IMR-90 (cell line): ENCODE measurements at regions not wholly inside any gene's neighbourhood (a gene's known extent, or its start where the extent isn't known, plus 50 kb on each side); places are given as distances from the start of the nearest gene placed in this dataset.
A peak's percentile ranks its signal among the peaks of the same experiment; 100 is the strongest.

ENCODE experiments used
- ATAC-seq: fragments of 200-7000 bp; cut with Tn5 transposase; 2 replicates; pipeline ENCODE4 v1.9.1; 2020; ENCODE audit warnings: low read depth, mild to moderate bottlenecking, moderate library complexity
- BruUV-seq: library from RNA; stranded (reverse); fragments of 400-500 nt; replicated peaks from 2 replicates; lab custom pipeline; 2021; lab: Mats Ljungman, UMichigan
- CTCF ChIA-PET: fragments of 300-600 bp; formaldehyde crosslinking; extraction: SDS; loops from one replicate; lab custom pipeline; 2021; ENCODE audit warnings: antibody characterized with exemption; lab: Yijun Ruan, JAX
- POLR2A ChIA-PET: fragments of 300-600 bp; sonication (Branson Sonifier 250); formaldehyde crosslinking; loops from one replicate; lab custom pipeline; 2022; ENCODE audit warnings: antibody characterized with exemption; ENCODE audit not compliant: unreplicated experiment; lab: Charles Lee
- DNase-seq: peaks from one replicate; pipeline ENCODE4 v3.0.0; 2013
- H2AFZ ChIP-seq: replicated peaks from 2 replicates; pipeline ENCODE3; 2013; ENCODE audit warnings: low read length, mild to moderate bottlenecking; ENCODE audit not compliant: poor library complexity
- H2AK5ac ChIP-seq: 2 replicates; pipeline ENCODE4 v1.6.1; 2013; ENCODE audit warnings: low read depth, low read length, inconsistent platforms
- H2AK9ac ChIP-seq: replicated peaks from 2 replicates; pipeline ENCODE3; 2013; ENCODE audit warnings: mild to moderate bottlenecking, low read depth, low read length, moderate library complexity; ENCODE audit not compliant: poor library complexity
- H2BK120ac ChIP-seq: 2 replicates; pipeline ENCODE4 v1.6.1; 2013; ENCODE audit warnings: low read depth, low read length, inconsistent platforms
- H2BK15ac ChIP-seq: 3 replicates; pipeline ENCODE4 v1.6.1; 2013; ENCODE audit warnings: low read depth, low read length, inconsistent platforms
- H2BK20ac ChIP-seq: 2 replicates; pipeline ENCODE4 v1.6.1; 2013; ENCODE audit warnings: low read depth, mild to moderate bottlenecking, inconsistent platforms, low read length, moderate library complexity
- H2BK5ac ChIP-seq: 2 replicates; pipeline ENCODE4 v1.6.1; 2013; ENCODE audit warnings: mild to moderate bottlenecking, low read depth, low read length, inconsistent platforms; ENCODE audit not compliant: poor library complexity, severe bottlenecking
- H3K14ac ChIP-seq: replicated peaks from 2 replicates; pipeline ENCODE4 v1.6.1; 2013; ENCODE audit warnings: low read depth, low read length, inconsistent platforms
- H3K18ac ChIP-seq: 2 replicates; pipeline ENCODE4 v1.6.1; 2013; ENCODE audit warnings: low read depth, low read length, control low read depth
- H3K23ac ChIP-seq: 2 replicates; pipeline ENCODE4 v1.6.1; 2013; ENCODE audit warnings: low read depth, low read length, inconsistent platforms
- H3K27ac ChIP-seq: 2 replicates; pipeline ENCODE4 v1.5.1; 2013; ENCODE audit warnings: mild to moderate bottlenecking, control low read depth, low read length; ENCODE audit not compliant: insufficient read depth
- H3K27me3 ChIP-seq: 2 replicates; pipeline ENCODE4 v1.6.1; 2013; ENCODE audit warnings: low read length; ENCODE audit not compliant: control insufficient read depth, insufficient read depth
- H3K36me3 ChIP-seq: 2 replicates; pipeline ENCODE4 v1.6.1; 2013; ENCODE audit warnings: low read length, mixed read lengths; ENCODE audit not compliant: control insufficient read depth, insufficient read depth
- H3K4ac ChIP-seq: 2 replicates; pipeline ENCODE4 v1.6.1; 2013; ENCODE audit warnings: low read depth, low read length, inconsistent platforms
- H3K4me1 ChIP-seq: 2 replicates; pipeline ENCODE4 v1.6.1; 2013; ENCODE audit warnings: low read length, mixed read lengths; ENCODE audit not compliant: control insufficient read depth, insufficient read depth
- H3K4me2 ChIP-seq: 2 replicates; pipeline ENCODE4 v1.6.1; 2013; ENCODE audit warnings: low read depth, mild to moderate bottlenecking, control low read depth, low read length, moderate library complexity
- H3K4me3 ChIP-seq: 2 replicates; pipeline ENCODE4 v1.5.1; 2013; ENCODE audit warnings: low read depth, mild to moderate bottlenecking, control low read depth, low read length, moderate library complexity; ENCODE audit not compliant: insufficient read depth
- H3K56ac ChIP-seq: 2 replicates; pipeline ENCODE4 v1.6.1; 2013; ENCODE audit warnings: low read length, inconsistent platforms; ENCODE audit not compliant: insufficient read depth; ENCODE audit errors: extremely low read depth
- H3K79me1 ChIP-seq, 2 experiments: 2 replicates each; pipeline ENCODE4 v1.6.1; 2013; ENCODE audit warnings: low read length in 2 of 2, inconsistent platforms in 1 of 2, low read depth in 1 of 2
- H3K9ac ChIP-seq: 2 replicates; pipeline ENCODE4 v1.6.1; 2013; ENCODE audit warnings: low read depth, low read length, control low read depth
- H3K9me1 ChIP-seq: 2 replicates; pipeline ENCODE4 v1.6.1; 2013; ENCODE audit warnings: low read length, inconsistent platforms; ENCODE audit not compliant: insufficient read depth
- H3K9me3 ChIP-seq: 2 replicates; pipeline ENCODE4 v1.6.1; 2013; ENCODE audit warnings: low read length; ENCODE audit not compliant: control insufficient read depth, insufficient read depth
- H4K20me1 ChIP-seq: 2 replicates; pipeline ENCODE4 v1.6.1; 2013; ENCODE audit warnings: low read length, inconsistent platforms; ENCODE audit not compliant: insufficient read depth
- H4K5ac ChIP-seq: 2 replicates; pipeline ENCODE4 v1.6.1; 2013; ENCODE audit warnings: mild to moderate bottlenecking, low read depth, low read length, control low read depth
- H4K8ac ChIP-seq, 2 experiments: 2 replicates each; pipeline ENCODE4 v1.6.1; 2013; ENCODE audit warnings: low read depth in 2 of 2, low read length in 2 of 2, control low read depth in 1 of 2, inconsistent platforms in 1 of 2
- H4K91ac ChIP-seq: 2 replicates; pipeline ENCODE4 v1.6.1; 2013; ENCODE audit warnings: low read depth, low read length, inconsistent platforms; ENCODE audit not compliant: insufficient read depth
- BHLHE40 ChIP-seq: fragments of 150-350 bp; IDR thresholded peaks from 2 replicates; pipeline ENCODE4 v1.6.1; 2016; ENCODE audit warnings: mild to moderate bottlenecking, low read depth, low read length
- CHD1 ChIP-seq: IDR thresholded peaks from 2 replicates; pipeline ENCODE4 v1.6.1; 2012; ENCODE audit warnings: low read depth, low read length, improper control_type of control experiment
- CTCF ChIP-seq: conservative IDR thresholded peaks from 2 replicates; pipeline ENCODE4 v1.5.1; 2012; ENCODE audit warnings: mild to moderate bottlenecking, low read depth, low read length, improper control_type of control experiment
- FOS ChIP-seq: fragments of 150-350 bp; IDR thresholded peaks from 2 replicates; pipeline ENCODE4 v1.6.1; 2016; ENCODE audit warnings: low read depth, low read length
- MAFK ChIP-seq: IDR thresholded peaks from 2 replicates; pipeline ENCODE4 v1.6.1; 2012; ENCODE audit warnings: low read depth, low read length, improper control_type of control experiment
- MAZ ChIP-seq: IDR thresholded peaks from 2 replicates; pipeline ENCODE4 v1.6.1; 2012; ENCODE audit warnings: low read depth, mild to moderate bottlenecking, low read length, improper control_type of control experiment, moderate library complexity, borderline replicate concordance
- NFE2L2 ChIP-seq: fragments of 150-350 bp; IDR thresholded peaks from 2 replicates; pipeline ENCODE4 v1.6.1; 2016; ENCODE audit warnings: low read depth, mild to moderate bottlenecking, low read length
- POLR2A ChIP-seq: IDR thresholded peaks from 2 replicates; pipeline ENCODE4 v1.6.1; 2012; ENCODE audit warnings: mild to moderate bottlenecking, low read depth, low read length
- RAD21 ChIP-seq: IDR thresholded peaks from 2 replicates; pipeline ENCODE4 v1.6.1; 2012; ENCODE audit warnings: low read length, improper control_type of control experiment
- RFX5 ChIP-seq: IDR thresholded peaks from 2 replicates; pipeline ENCODE4 v1.8.0; 2012; ENCODE audit warnings: low read depth, mild to moderate bottlenecking, low read length, moderate library complexity
- USF2 ChIP-seq: fragments of 150-350 bp; IDR thresholded peaks from 2 replicates; pipeline ENCODE4 v1.6.1; 2017; ENCODE audit warnings: mild to moderate bottlenecking, antibody characterized with exemption, low read length, low read depth
- WGBS, 2 experiments: methylation state at CpG; one replicate each; pipeline versions ENCODE4 v1.1.5 to v1.1.7; 2013; ENCODE audit warnings: missing lambda C conversion rate in 2 of 2; ENCODE audit not compliant: insufficient read length in 1 of 2; ENCODE audit errors: extremely low coverage in 2 of 2; 5-methylcytosine and 5-hydroxymethylcytosine counted together
- dilution Hi-C: fragments of 300-500 bp; cut with HindIII; formaldehyde crosslinking; loops from one replicate; pipeline ENCODE4 v1.14.3; 2018; ENCODE audit warnings: low sequenced_read_pairs; ENCODE audit not compliant: unreplicated experiment
- in situ Hi-C: fragments of 300-500 bp; cut with MboI; formaldehyde crosslinking; loops from 3 replicates; pipeline ENCODE4 v1.14.3; 2019; ENCODE audit warnings: low sequenced_read_pairs, inconsistent platforms, mixed read lengths
- intact Hi-C: fragments of 100-400 bp; cut with micrococcal nuclease; formaldehyde crosslinking; loops from 2 replicates; pipeline ENCODE4 v1.10.0; 2022

- H4K20me1 ChIP-seq = no peaks in the 10 kb centered on the region
- DNase-seq (no peak), ATAC-seq (no peak)
- H3K27ac ChIP-seq = no peak overlapping the region
- H2AFZ ChIP-seq = peak overlapping the region; percentile 21
- no peak overlapping the region for H4K5ac ChIP-seq
- intact Hi-C loops (no loop called here), dilution Hi-C loops (no loop called here), in situ Hi-C loops (no loop called here)
- 0 out of 2 replicates have a peak, but pooled peaks cover 3% of the 10 kb centered on the region for H3K9me3 ChIP-seq
- H2BK15ac ChIP-seq = no peak overlapping the region
- no peak overlapping the region for H2AK9ac ChIP-seq
- H3K56ac ChIP-seq = no peak overlapping the region
- ChIA-PET CTCF (no interaction called here), POLR2A (no interaction called here)
- H3K27me3 ChIP-seq = no peaks in the 10 kb centered on the region
- H3K4me1 ChIP-seq = peaks cover 2% of the 10 kb centered on the region
- H3K14ac ChIP-seq = peak overlapping the region; percentile 20; the same call in 1 of the 2 replicates
- no peak overlapping the region; the same call in 1 of the 2 replicates for H3K4ac ChIP-seq
- H4K91ac ChIP-seq = no peak overlapping the region
- H3K4me3 ChIP-seq = no peak overlapping the region
- no peak for TF ChIP-seq MAZ
- TF ChIP-seq FOS = no peak
- no peak for TF ChIP-seq BHLHE40
- TF ChIP-seq NFE2L2 = no peak
- TF ChIP-seq CHD1 = no peak
- TF ChIP-seq USF2 = no peak
- TF ChIP-seq CTCF = no peak
- no peak for TF ChIP-seq MAFK
- no peak for TF ChIP-seq POLR2A
- no peak for TF ChIP-seq RAD21
- no peak for TF ChIP-seq RFX5
- H2BK120ac ChIP-seq = no peak overlapping the region
- H2BK5ac ChIP-seq = no peak overlapping the region
- no peak overlapping the region for H3K9ac ChIP-seq
- WGBS, 2 experiments = no CpG with 5 or more reads among the region's 4 CpGs
- no peak overlapping the region for H3K18ac ChIP-seq
- no peaks in the 10 kb centered on the region for H3K36me3 ChIP-seq
- H2BK20ac ChIP-seq = no peak overlapping the region
- no peak overlapping the region for H2AK5ac ChIP-seq
- no peak overlapping the region for H3K23ac ChIP-seq
- H4K8ac ChIP-seq = no peak overlapping the region
- H3K9me1 ChIP-seq = 0 out of 2 replicates have a peak, but pooled peaks cover 8% of the 10 kb centered on the region
- no TSS peak for BruUV-seq
- H3K79me1 ChIP-seq = no peaks in the 10 kb centered on the region
- no peak overlapping the region for H3K4me2 ChIP-seq
Measured at GRCh38 chr10:78274491-78274890, 240.8 kb downstream of the RPS24 start.
